A549 (cell line): ENCODE measurements at regions not wholly inside any gene's neighbourhood (a gene's known extent, or its start where the extent isn't known, plus 50 kb on each side); places are given as distances from the start of the nearest gene placed in this dataset.

Experiments
- ATAC-seq, 2 experiments: fragments of 200-7000 bp in 1 of 2; fragments of >200 bp in 1 of 2; cut with Nextera tagmentation in 1 of 2; cut with Tn5 transposase in 1 of 2; 3 replicates each; pipeline versions ENCODE4 v1.8.0 to v1.9.1; 2018 to 2020; ENCODE audit warnings: mild to moderate bottlenecking in 1 of 2, moderate library complexity in 1 of 2
- CTCF ChIA-PET: fragments of 300-600 bp; sonication (Branson Sonifier 250); formaldehyde crosslinking; extraction: SDS; loops from one replicate; lab custom pipeline; 2021; ENCODE audit warnings: antibody characterized with exemption, inconsistent platforms; lab: Yijun Ruan, JAX
- POLR2A ChIA-PET: fragments of 350-600 bp; formaldehyde crosslinking; extraction: SDS; loops from one replicate; lab custom pipeline; 2021; ENCODE audit warnings: antibody characterized with exemption, inconsistent platforms; lab: Yijun Ruan, JAX
- DNase-seq, 2 experiments: peaks; one replicate each; pipeline versions ENCODE4 v3.0.0 to v3.0.0-alpha.2; 2011 to 2016; ENCODE audit warnings: low read depth in 1 of 2, low spot score in 1 of 2
- FAIRE-seq: peaks from 2 replicates; lab custom pipeline; 2011; peaks lifted over from hg19 to GRCh38; lab: Jason Lieb, UNC
- H3K27ac ChIP-seq, 2 experiments: fragments of >200 bp; sonication (Bioruptor Twin); formaldehyde crosslinking; 3 replicates each; pipeline ENCODE4 v1.5.1; 2016 to 2017
- H3K4me1 ChIP-seq: fragments of >200 bp; sonication (Bioruptor Twin); formaldehyde crosslinking; 3 replicates; pipeline ENCODE4 v1.6.1; 2016
- H3K4me2 ChIP-seq: fragments of >200 bp; sonication (Bioruptor Twin); formaldehyde crosslinking; 3 replicates; pipeline ENCODE4 v1.6.1; 2016
- H3K4me3 ChIP-seq: fragments of >200 bp; sonication (Bioruptor Twin); formaldehyde crosslinking; 3 replicates; pipeline ENCODE4 v1.5.1; 2016
- H3K9me3 ChIP-seq: fragments of >200 bp; sonication (Bioruptor Twin); formaldehyde crosslinking; 3 replicates; pipeline ENCODE4 v1.6.1; 2016
- CBX2 ChIP-seq: fragments of 200-600 bp; sonication (generic); IDR thresholded peaks from 2 replicates; pipeline ENCODE4 v1.6.1; 2016; ENCODE audit warnings: low read depth, mild to moderate bottlenecking, borderline replicate concordance
- CHD4 ChIP-seq: fragments of 200-600 bp; sonication (generic); IDR thresholded peaks from 2 replicates; pipeline ENCODE4 v1.6.1; 2016; ENCODE audit warnings: antibody characterized with exemption, mild to moderate bottlenecking, borderline replicate concordance
- EHF ChIP-seq: fragments of 250-450 bp; sonication (Bioruptor Pico); IDR thresholded peaks from 2 replicates; pipeline ENCODE4 v1.5.0; 2020; ENCODE audit warnings: mild to moderate bottlenecking
- EHMT2 ChIP-seq: fragments of 200-600 bp; sonication (generic); IDR thresholded peaks from 2 replicates; pipeline ENCODE4 v1.6.1; 2016; ENCODE audit warnings: antibody characterized with exemption, low read depth, mild to moderate bottlenecking, moderate library complexity
- HES2 ChIP-seq: fragments of >200 bp; sonication (Bioruptor Twin); formaldehyde crosslinking; IDR thresholded peaks from 2 replicates; pipeline ENCODE4 v1.6.1; 2016
- HEYL ChIP-seq: fragments of 250-450 bp; sonication (Bioruptor Pico); IDR thresholded peaks from 2 replicates; pipeline ENCODE4 v1.8.0; 2021; ENCODE audit warnings: mild to moderate bottlenecking, moderate library complexity
- HOXB5 ChIP-seq: fragments of 250-450 bp; sonication (Bioruptor Pico); IDR thresholded peaks from 2 replicates; pipeline ENCODE4 v1.5.0; 2020; ENCODE audit warnings: mild to moderate bottlenecking, moderate library complexity
- JUN ChIP-seq, 2 experiments: fragments of >200 bp; sonication (Bioruptor Twin); formaldehyde crosslinking; IDR thresholded peaks; 2 replicates in 1 of 2; 3 replicates in 1 of 2; pipeline ENCODE4 v1.6.1; 2016 to 2017
- JUNB ChIP-seq: fragments of >200 bp; sonication (Bioruptor Twin); formaldehyde crosslinking; IDR thresholded peaks from 2 replicates; pipeline ENCODE4 v1.6.1; 2016
- MAX ChIP-seq: IDR thresholded peaks from 2 replicates; pipeline ENCODE4 v1.6.1; 2012
- NFE2L2 ChIP-seq: fragments of 150-350 bp; conservative IDR thresholded peaks from 2 replicates; pipeline ENCODE4 v1.6.1; 2014; ENCODE audit warnings: low read length
- NR3C1 ChIP-seq: fragments of >200 bp; sonication (Bioruptor Twin); formaldehyde crosslinking; IDR thresholded peaks from 3 replicates; pipeline ENCODE4 v1.6.1; 2017
- POLR2A ChIP-seq: IDR thresholded peaks from 2 replicates; pipeline ENCODE4 v1.6.1; 2012; ENCODE audit warnings: mild to moderate bottlenecking, low read length
- POLR2AphosphoS2 ChIP-seq: conservative IDR thresholded peaks from 2 replicates; pipeline ENCODE4 v1.6.1; 2012; ENCODE audit warnings: low read length, improper control_type of control experiment, inconsistent platforms
- RAD21 ChIP-seq, 2 experiments: fragments of >200 bp in 1 of 2; sonication (Bioruptor Twin) in 1 of 2; formaldehyde crosslinking in 1 of 2; IDR thresholded peaks in 1 of 2; conservative IDR thresholded peaks in 1 of 2; 2 replicates in 1 of 2; 3 replicates in 1 of 2; pipeline ENCODE4 v1.6.1; 2012 to 2018; ENCODE audit warnings: inconsistent platforms in 1 of 2
- RFX5 ChIP-seq: fragments of 450-650 bp; IDR thresholded peaks from 2 replicates; pipeline ENCODE4 v1.7.1; 2014; ENCODE audit warnings: antibody characterized with exemption, mild to moderate bottlenecking, moderate library complexity
- RNF2 ChIP-seq: fragments of 200-600 bp; sonication (generic); IDR thresholded peaks from 2 replicates; pipeline ENCODE4 v1.6.1; 2016; ENCODE audit warnings: low read depth, mild to moderate bottlenecking, antibody characterized with exemption, moderate library complexity, borderline replicate concordance
- SMC3 ChIP-seq: fragments of >200 bp; sonication (Bioruptor Twin); formaldehyde crosslinking; IDR thresholded peaks from 3 replicates; pipeline ENCODE4 v1.6.1; 2018; ENCODE audit warnings: inconsistent platforms
- SREBF2 ChIP-seq: fragments of 450-650 bp; IDR thresholded peaks from 2 replicates; pipeline ENCODE4 v1.6.1; 2014; ENCODE audit warnings: mild to moderate bottlenecking, moderate library complexity
- TFCP2L1 ChIP-seq: fragments of 250-450 bp; sonication (Bioruptor Pico); IDR thresholded peaks from 2 replicates; pipeline ENCODE4 v1.5.0; 2021; ENCODE audit warnings: mild to moderate bottlenecking
- WGBS: methylation state at CpG from one replicate; pipeline ENCODE4 v1.1.6; 2017; ENCODE audit errors: missing lambda C conversion rate; 5-methylcytosine and 5-hydroxymethylcytosine counted together
- TF ChIP-seq, protein P1 (sequence below): IDR thresholded peaks from 2 replicates; pipeline ENCODE4 v1.6.1; 2012
- TF ChIP-seq, protein P2 (sequence below): fragments of 250-450 bp; sonication (Bioruptor Pico); IDR thresholded peaks from 2 replicates; pipeline ENCODE4 v1.5.0; 2020; ENCODE audit warnings: low read depth, mild to moderate bottlenecking, moderate library complexity
- TF ChIP-seq, protein P3 (sequence below): IDR thresholded peaks from 2 replicates; pipeline ENCODE4 v1.6.1; 2012; ENCODE audit warnings: low read depth, borderline replicate concordance
- TF ChIP-seq, protein P4 (sequence below): fragments of 450-650 bp; IDR thresholded peaks from 2 replicates; pipeline ENCODE4 v1.6.1; 2014; ENCODE audit warnings: antibody characterized with exemption

GRCh38 chr18:75483662-75484061, 56.2 kb upstream of the SMIM21 start:
- FAIRE-seq (no peak), ATAC-seq (no peak), DNase-seq (no peak)
- Histone ChIP-seq H3K27ac (no peak overlapping the region), H3K4me3 (no peak overlapping the region), H3K4me2 (no peak overlapping the region), H3K4me1 (no peaks in the 10 kb centered on the region), H3K9me3 (peaks cover 17% of the 10 kb centered on the region; the same call in 2 of the 3 replicates)
- CTCF ChIA-PET = no interaction called here
- TF ChIP-seq, protein P1, sequence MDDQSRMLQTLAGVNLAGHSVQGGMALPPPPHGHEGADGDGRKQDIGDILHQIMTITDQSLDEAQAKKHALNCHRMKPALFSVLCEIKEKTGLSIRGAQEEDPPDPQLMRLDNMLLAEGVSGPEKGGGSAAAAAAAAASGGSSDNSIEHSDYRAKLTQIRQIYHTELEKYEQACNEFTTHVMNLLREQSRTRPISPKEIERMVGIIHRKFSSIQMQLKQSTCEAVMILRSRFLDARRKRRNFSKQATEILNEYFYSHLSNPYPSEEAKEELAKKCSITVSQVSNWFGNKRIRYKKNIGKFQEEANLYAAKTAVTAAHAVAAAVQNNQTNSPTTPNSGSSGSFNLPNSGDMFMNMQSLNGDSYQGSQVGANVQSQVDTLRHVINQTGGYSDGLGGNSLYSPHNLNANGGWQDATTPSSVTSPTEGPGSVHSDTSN = no peak
- TF ChIP-seq CHD4 (no peak), JUNB (no peak), NR3C1 (no peak), MAX (no peak), POLR2AphosphoS2 (no peak), NFE2L2 (no peak)
- POLR2A ChIA-PET = no interaction called here
- whole genome bisulfite sequencing = 17% methylated on average over 3 of the region's 3 CpGs

DNA sequence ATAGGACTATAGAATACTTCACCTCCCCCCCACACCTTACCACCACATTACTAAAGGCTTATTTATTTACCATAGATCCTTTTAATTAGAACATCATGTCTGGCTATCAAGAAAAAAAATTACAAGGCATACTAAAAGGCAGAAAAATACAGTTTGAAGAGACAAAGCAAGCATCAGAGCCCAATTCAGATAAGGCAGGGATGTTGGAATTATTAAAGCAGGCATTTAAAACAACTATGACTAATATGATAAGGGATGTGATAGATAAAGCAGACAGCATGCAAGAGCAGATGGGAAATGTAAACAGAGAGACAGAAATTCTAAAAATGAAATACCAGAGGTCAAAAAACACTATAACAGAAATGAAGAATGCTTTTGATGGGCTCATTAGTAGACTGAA, 55.4 kb upstream of the SMIM21 start:
- H3K9me3 ChIP-seq = peaks cover 17% of the 10 kb centered on the region; the same call in 2 of the 3 replicates
- TF ChIP-seq, protein P2, sequence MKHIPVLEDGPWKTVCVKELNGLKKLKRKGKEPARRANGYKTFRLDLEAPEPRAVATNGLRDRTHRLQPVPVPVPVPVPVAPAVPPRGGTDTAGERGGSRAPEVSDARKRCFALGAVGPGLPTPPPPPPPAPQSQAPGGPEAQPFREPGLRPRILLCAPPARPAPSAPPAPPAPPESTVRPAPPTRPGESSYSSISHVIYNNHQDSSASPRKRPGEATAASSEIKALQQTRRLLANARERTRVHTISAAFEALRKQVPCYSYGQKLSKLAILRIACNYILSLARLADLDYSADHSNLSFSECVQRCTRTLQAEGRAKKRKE (CRISPR knock-in tag) = no peak
- TF ChIP-seq RAD21 (conservative IDR thresholded peaks at IDR 0.05 in 1 of 2, IDR thresholded peaks at IDR 0.05 in 1 of 2) (no peak), SMC3 (no peak), JUNB (no peak), TFCP2L1 (CRISPR knock-in tag) (no peak), JUN (IDR thresholded peaks at IDR 0.05) (no peak), HOXB5 (CRISPR knock-in tag) (no peak), RFX5 (no peak), EHMT2 (no peak), CBX2 (no peak), EHF (CRISPR knock-in tag) (no peak), HEYL (CRISPR knock-in tag) (no peak), SREBF2 (no peak), POLR2A (no peak), RNF2 (no peak), HES2 (no peak)
- TF ChIP-seq, protein P3, sequence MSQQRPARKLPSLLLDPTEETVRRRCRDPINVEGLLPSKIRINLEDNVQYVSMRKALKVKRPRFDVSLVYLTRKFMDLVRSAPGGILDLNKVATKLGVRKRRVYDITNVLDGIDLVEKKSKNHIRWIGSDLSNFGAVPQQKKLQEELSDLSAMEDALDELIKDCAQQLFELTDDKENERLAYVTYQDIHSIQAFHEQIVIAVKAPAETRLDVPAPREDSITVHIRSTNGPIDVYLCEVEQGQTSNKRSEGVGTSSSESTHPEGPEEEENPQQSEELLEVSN = no peak
- TF ChIP-seq, protein P4, sequence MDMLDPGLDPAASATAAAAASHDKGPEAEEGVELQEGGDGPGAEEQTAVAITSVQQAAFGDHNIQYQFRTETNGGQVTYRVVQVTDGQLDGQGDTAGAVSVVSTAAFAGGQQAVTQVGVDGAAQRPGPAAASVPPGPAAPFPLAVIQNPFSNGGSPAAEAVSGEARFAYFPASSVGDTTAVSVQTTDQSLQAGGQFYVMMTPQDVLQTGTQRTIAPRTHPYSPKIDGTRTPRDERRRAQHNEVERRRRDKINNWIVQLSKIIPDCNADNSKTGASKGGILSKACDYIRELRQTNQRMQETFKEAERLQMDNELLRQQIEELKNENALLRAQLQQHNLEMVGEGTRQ = no peak
- TF ChIP-seq, all 56 proteins: peak for 0
- ChIA-PET POLR2A (no interaction called here), CTCF (no interaction called here)
- FAIRE-seq (no peak), DNase-seq (no peak), ATAC-seq (no peak)
- H3K4me2 ChIP-seq = no peak overlapping the region
- no peaks in the 10 kb centered on the region for H3K4me1 ChIP-seq
- H3K4me3 ChIP-seq = no peak overlapping the region
- no peak overlapping the region for H3K27ac ChIP-seq
